Calu3 (cell line): ENCODE measurements at regions not wholly inside any gene's neighbourhood (a gene's known extent, or its start where the extent isn't known, plus 50 kb on each side); places are given as distances from the start of the nearest gene placed in this dataset.
"Not testable (repeated sequence)": the region's sequence is repeated elsewhere in the genome, so short reads cannot be mapped to it uniquely, and the experiment has no call there.

Experiments used
- BruUV-seq: library from RNA; stranded (reverse); fragments of 400-500 nt; replicated peaks from 2 replicates; lab custom pipeline; 2021; lab: Mats Ljungman, UMichigan
- CTCF ChIA-PET: fragments of 300-600 bp; sonication (Branson Sonifier 250); formaldehyde crosslinking; loops from one replicate; lab custom pipeline; 2022; ENCODE audit warnings: antibody characterized with exemption; lab: Charles Lee
- DNase-seq: peaks from one replicate; pipeline ENCODE4 v3.0.0; 2022
- H3K27ac Mint-ChIP-seq: one replicate; pipeline ENCODE4 v1.8.0; 2022; ENCODE audit warnings: mixed read lengths; ENCODE audit not compliant: unreplicated experiment
- H3K27me3 Mint-ChIP-seq: one replicate; pipeline ENCODE4 v1.8.0; 2022; ENCODE audit warnings: mixed read lengths; ENCODE audit not compliant: unreplicated experiment
- H3K36me3 Mint-ChIP-seq: one replicate; pipeline ENCODE4 v1.8.0; 2022; ENCODE audit warnings: mild to moderate bottlenecking, moderate library complexity, mixed read lengths; ENCODE audit not compliant: insufficient read depth, unreplicated experiment
- H3K4me1 Mint-ChIP-seq: one replicate; pipeline ENCODE4 v1.8.0; 2022; ENCODE audit warnings: mild to moderate bottlenecking, low read depth, mixed read lengths; ENCODE audit not compliant: unreplicated experiment
- H3K4me3 Mint-ChIP-seq: one replicate; pipeline ENCODE4 v1.8.0; 2022; ENCODE audit warnings: mild to moderate bottlenecking, low read depth, moderate library complexity, mixed read lengths; ENCODE audit not compliant: unreplicated experiment
- H3K9me3 Mint-ChIP-seq: one replicate; pipeline ENCODE4 v1.8.0; 2022; ENCODE audit warnings: low read depth, mixed read lengths; ENCODE audit not compliant: unreplicated experiment
- CTCF ChIP-seq: fragments of 200-600 bp; IDR thresholded peaks from one replicate; pipeline ENCODE4 v1.8.0; 2022; ENCODE audit warnings: antibody characterized with exemption; ENCODE audit not compliant: unreplicated experiment
- intact Hi-C: fragments of 100-400 bp; cut with micrococcal nuclease; formaldehyde crosslinking; loops from one replicate; pipeline ENCODE4 v1.10.0; 2022; ENCODE audit not compliant: unreplicated experiment

GRCh38 chr10:42149027-42149700, 489.2 kb downstream of the ZNF33B start:
- H3K27me3 Mint-ChIP-seq = no peaks in the 10 kb centered on the region
- H3K4me1 Mint-ChIP-seq = no peaks in the 10 kb centered on the region
- no peak overlapping the region for H3K27ac Mint-ChIP-seq
- BruUV-seq = no TSS peak
- DNase-seq = no peak
- H3K4me3 Mint-ChIP-seq = no peak overlapping the region
- CTCF ChIA-PET = no interaction called here
- H3K36me3 Mint-ChIP-seq = no peaks in the 10 kb centered on the region
- TF ChIP-seq CTCF = no peak
- intact Hi-C loops = no loop called here
- peaks cover 16% of the 10 kb centered on the region for H3K9me3 Mint-ChIP-seq

- DNase-seq, H3K4me1 Mint-ChIP-seq, CTCF ChIA-PET, intact Hi-C loops, H3K36me3 Mint-ChIP-seq, H3K4me3 Mint-ChIP-seq, H3K27ac Mint-ChIP-seq, BruUV-seq, H3K27me3 Mint-ChIP-seq: not testable (repeated sequence)
- peaks cover 27% of the 10 kb centered on the region for H3K9me3 Mint-ChIP-seq
Observed at GRCh38 chr10:42146165-42146564, 492.2 kb downstream of the ZNF33B start.

- H3K27me3 Mint-ChIP-seq, H3K4me1 Mint-ChIP-seq, DNase-seq, intact Hi-C loops, H3K4me3 Mint-ChIP-seq, H3K27ac Mint-ChIP-seq, H3K36me3 Mint-ChIP-seq, CTCF ChIA-PET, BruUV-seq, H3K9me3 Mint-ChIP-seq: not testable (repeated sequence)
Observed at GRCh38 chr10:42138023-42138422, 500.3 kb downstream of the ZNF33B start.

- intact Hi-C loops = no loop called here
- Mint-ChIP-seq H3K27ac (no peak overlapping the region), H3K27me3 (no peaks in the 10 kb centered on the region), H3K9me3 (peaks cover 9% of the 10 kb centered on the region), H3K4me1 (no peaks in the 10 kb centered on the region), H3K4me3 (no peak overlapping the region), H3K36me3 (no peaks in the 10 kb centered on the region)
- no peak for DNase-seq
- BruUV-seq = no TSS peak
- CTCF ChIA-PET = no interaction called here
- no peak for TF ChIP-seq CTCF
Observed at GRCh38 chr10:42113158-42113450, 525.3 kb downstream of the ZNF33B start.

GRCh38 chr10:42112331-42113157, 525.8 kb downstream of the ZNF33B start:
- no peak for DNase-seq
- no peaks in the 10 kb centered on the region for H3K27me3 Mint-ChIP-seq
- no TSS peak for BruUV-seq
- intact Hi-C loops = no loop called here
- no peaks in the 10 kb centered on the region for H3K4me1 Mint-ChIP-seq
- H3K9me3 Mint-ChIP-seq = peaks cover 9% of the 10 kb centered on the region
- TF ChIP-seq CTCF = no peak
- no peaks in the 10 kb centered on the region for H3K36me3 Mint-ChIP-seq
- no peak overlapping the region for H3K27ac Mint-ChIP-seq
- no peak overlapping the region for H3K4me3 Mint-ChIP-seq
- CTCF ChIA-PET = no interaction called here
